ENCODE measurements at regions not wholly inside any gene's neighbourhood (a gene's known extent, or its start where the extent isn't known, plus 50 kb on each side); places are given as distances from the start of the nearest gene placed in this dataset.

DNA sequence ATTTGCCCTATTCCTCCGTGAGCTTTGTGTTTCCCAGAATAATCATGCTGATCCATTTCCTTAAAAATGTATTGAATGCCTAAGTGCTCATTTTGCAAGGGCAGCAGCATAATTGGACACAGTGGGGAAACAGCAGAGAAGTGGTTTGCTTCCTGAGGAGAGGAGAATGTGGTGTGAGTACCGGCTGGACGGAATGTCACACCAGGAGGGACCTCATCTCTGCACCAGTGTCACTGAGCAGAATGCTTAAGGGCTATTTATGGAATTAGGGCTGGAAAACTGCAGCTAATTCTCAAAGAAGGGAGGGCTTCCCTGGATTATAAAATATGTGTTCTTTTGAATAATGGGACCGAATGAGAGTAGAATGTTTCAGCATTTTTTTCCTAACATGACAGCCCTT lies 1100.6 kb upstream of the RBFOX1 start:
- no peaks in the 10 kb centered on the region for H3K27me3 Mint-ChIP-seq
- no peak overlapping the region for H3K4me3 Mint-ChIP-seq
- no peaks in the 10 kb centered on the region for H3K36me3 Mint-ChIP-seq (ENCODE audit: low read depth)
- peaks cover 30% of the 10 kb centered on the region for H3K9me3 Mint-ChIP-seq
- H3K27ac Mint-ChIP-seq: no peak overlapping the region
- DNase-seq: no peak
- ChIA-PET CTCF (no interaction called here), POLR2A (no interaction called here)
- no peaks in the 10 kb centered on the region for H3K4me1 Mint-ChIP-seq

DNA sequence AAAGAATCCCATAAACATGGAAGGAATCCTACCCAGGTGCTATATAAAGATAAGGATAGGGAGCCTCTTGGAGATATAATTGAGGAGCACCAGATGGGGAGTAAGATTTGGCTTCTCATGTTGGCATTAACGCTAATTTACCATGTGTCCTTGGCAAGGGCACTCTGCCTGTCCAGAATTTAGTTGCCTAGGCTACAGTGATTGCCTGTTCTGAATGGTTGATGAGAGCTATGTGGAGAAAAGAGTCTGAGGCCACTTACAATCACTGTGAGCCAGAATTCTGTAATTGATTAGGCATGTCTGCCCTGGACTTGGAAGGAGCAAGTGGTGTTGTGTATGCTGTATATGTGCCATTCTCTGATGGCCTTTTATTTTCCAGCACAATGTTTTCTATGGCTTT lies 1101.2 kb upstream of the RBFOX1 start:
- H3K9me3 Mint-ChIP-seq: peaks cover 29% of the 10 kb centered on the region
- no peaks in the 10 kb centered on the region for H3K36me3 Mint-ChIP-seq (ENCODE audit: low read depth)
- no peak overlapping the region for H3K4me3 Mint-ChIP-seq
- no peaks in the 10 kb centered on the region for H3K4me1 Mint-ChIP-seq
- no peak for DNase-seq
- ChIA-PET CTCF (no interaction called here), POLR2A (no interaction called here)
- no peak overlapping the region for H3K27ac Mint-ChIP-seq
- no peaks in the 10 kb centered on the region for H3K27me3 Mint-ChIP-seq

DNA sequence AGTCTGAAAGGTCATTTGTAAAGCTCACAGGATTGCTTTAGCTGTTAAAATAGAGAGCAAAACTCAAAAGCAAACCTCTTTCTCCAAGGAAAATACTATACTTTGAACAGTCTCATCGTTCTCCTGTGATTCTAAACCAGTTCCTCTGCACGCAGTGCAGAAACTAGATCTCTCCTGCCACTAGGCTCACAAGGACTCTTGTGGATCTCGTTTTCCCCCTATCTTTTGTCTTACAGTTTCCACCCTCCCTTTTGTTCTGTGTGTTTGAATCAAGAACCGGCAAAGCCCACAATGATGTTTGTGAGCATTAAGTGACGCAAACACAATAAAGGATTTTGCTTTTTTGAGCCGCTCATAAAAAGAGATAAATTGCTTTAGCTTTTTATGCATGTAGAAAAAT lies 1103.5 kb upstream of the RBFOX1 start:
- H3K36me3 Mint-ChIP-seq (ENCODE audit: low read depth): no peaks in the 10 kb centered on the region
- CTCF ChIA-PET: no interaction called here

DNA sequence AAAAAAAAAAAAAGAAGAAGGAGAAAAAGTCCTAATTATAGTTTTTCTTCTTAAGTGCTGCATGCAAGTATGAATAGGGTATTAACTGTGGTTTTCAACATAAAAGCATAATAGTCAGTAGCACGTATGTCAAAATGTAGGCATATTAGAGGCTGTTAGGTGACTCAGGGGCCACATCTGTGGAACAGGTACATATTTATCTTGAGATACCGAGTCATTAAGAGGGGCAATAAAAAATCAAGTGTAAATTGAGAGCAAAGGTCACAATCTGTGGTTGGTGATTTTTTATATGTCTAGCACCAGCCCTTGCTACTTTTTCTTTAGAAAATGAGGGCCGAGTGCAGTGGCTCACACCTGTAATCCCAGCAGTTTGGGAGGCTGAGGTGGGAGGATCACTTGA lies 1113.8 kb upstream of the RBFOX1 start:
- POLR2A ChIA-PET: no interaction called here
- no peak overlapping the region for H3K4me3 Mint-ChIP-seq
- H3K27me3 Mint-ChIP-seq: no peaks in the 10 kb centered on the region
- CTCF ChIA-PET: no interaction called here
- no peak for DNase-seq
- H3K36me3 Mint-ChIP-seq (ENCODE audit: low read depth): no peaks in the 10 kb centered on the region
- no peaks in the 10 kb centered on the region for H3K4me1 Mint-ChIP-seq
- H3K27ac Mint-ChIP-seq: no peak overlapping the region
- H3K9me3 Mint-ChIP-seq: peaks cover 8% of the 10 kb centered on the region

More for the DNA sequence above, 1103.5 kb upstream of the RBFOX1 start:
- H3K9me3 Mint-ChIP-seq: peaks cover 27% of the 10 kb centered on the region
- POLR2A ChIA-PET: no interaction called here
- no peak for DNase-seq
- H3K27ac Mint-ChIP-seq: no peak overlapping the region
- no peaks in the 10 kb centered on the region for H3K4me1 Mint-ChIP-seq
- no peak overlapping the region for H3K4me3 Mint-ChIP-seq
- H3K27me3 Mint-ChIP-seq: no peaks in the 10 kb centered on the region

DNA sequence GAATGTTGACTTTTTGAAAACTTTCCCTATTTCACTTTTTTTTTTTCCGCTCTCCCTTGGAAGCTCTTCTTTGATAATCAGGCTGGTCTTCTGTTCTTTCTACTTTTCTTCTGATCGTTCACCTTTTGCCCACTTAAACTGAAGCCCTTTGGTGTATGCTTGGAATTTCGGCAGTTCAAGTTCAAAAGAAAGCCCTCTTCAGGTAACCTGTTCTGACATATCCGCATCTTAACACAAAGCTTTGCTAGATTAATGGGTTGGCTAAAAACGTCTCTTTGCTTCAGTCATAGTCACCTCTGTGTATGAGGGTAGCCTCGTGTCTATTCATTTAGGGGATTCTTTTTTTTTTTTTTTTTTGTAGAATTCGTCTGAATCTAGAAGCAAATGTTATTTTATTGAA lies 1115.8 kb upstream of the RBFOX1 start:
- Mint-ChIP-seq H3K9me3 (peaks cover 5% of the 10 kb centered on the region), H3K36me3 (ENCODE audit: low read depth) (no peaks in the 10 kb centered on the region), H3K27me3 (no peaks in the 10 kb centered on the region), H3K27ac (no peak overlapping the region), H3K4me1 (no peaks in the 10 kb centered on the region), H3K4me3 (no peak overlapping the region)
- no peak for DNase-seq
- CTCF ChIA-PET: no interaction called here
- POLR2A ChIA-PET: no interaction called here

DNA sequence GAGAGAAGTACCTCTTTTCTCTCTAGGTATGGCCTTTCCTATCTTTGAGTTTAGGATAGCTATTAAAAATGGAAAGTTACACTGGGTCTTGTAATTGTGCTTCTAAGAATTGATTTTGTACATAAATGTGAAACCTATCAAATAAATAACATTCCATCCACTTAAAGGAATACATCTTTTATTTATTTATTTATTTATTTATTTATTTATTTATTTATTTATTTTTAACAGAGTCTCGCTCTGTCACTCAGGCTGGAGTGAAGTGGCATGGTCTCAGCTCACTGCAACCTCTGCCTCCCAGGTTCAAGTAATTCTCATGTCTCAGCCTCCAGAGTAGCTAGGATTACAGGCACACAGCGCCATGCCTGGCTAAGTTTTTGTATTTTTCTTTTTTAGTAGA lies 1114.0 kb upstream of the EEF2KMT start:
- H3K27ac Mint-ChIP-seq: no peak overlapping the region
- no peak for DNase-seq
- H3K36me3 Mint-ChIP-seq (ENCODE audit: low read depth): no peaks in the 10 kb centered on the region
- ChIA-PET POLR2A (no interaction called here), CTCF (no interaction called here)
- H3K9me3 Mint-ChIP-seq: peaks cover 12% of the 10 kb centered on the region
- no peak overlapping the region for H3K4me3 Mint-ChIP-seq
- no peaks in the 10 kb centered on the region for H3K27me3 Mint-ChIP-seq
- no peaks in the 10 kb centered on the region for H3K4me1 Mint-ChIP-seq

DNA sequence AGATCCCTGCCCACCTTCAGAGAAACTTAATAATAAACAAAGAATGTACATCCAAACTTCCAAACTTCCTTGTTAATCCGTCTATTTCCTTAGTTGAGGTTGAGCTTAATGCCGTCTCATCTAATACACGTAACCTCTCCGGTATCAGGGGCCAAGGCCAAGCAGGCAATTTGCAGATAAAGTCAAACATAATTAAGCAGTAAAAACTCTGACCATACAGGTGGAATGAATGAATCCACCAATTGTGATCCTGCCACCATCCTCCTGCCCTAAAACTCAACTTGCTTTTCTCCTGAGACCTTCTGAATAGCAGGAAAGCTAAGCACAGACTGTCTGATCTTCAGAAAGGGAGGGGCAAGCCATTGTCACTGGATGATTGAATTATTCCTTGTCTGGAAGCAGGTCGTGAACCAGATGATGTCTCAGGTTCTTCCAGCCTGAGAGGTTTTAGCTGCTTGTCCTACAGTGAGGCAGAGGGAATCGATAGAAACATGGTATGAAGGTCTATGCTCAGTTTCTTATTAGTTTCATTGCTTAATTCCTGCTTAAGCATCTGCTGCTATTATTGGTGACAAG lies 1111.8 kb upstream of the EEF2KMT start:
- no peaks in the 10 kb centered on the region for H3K4me1 Mint-ChIP-seq
- H3K27me3 Mint-ChIP-seq: no peaks in the 10 kb centered on the region

DNA sequence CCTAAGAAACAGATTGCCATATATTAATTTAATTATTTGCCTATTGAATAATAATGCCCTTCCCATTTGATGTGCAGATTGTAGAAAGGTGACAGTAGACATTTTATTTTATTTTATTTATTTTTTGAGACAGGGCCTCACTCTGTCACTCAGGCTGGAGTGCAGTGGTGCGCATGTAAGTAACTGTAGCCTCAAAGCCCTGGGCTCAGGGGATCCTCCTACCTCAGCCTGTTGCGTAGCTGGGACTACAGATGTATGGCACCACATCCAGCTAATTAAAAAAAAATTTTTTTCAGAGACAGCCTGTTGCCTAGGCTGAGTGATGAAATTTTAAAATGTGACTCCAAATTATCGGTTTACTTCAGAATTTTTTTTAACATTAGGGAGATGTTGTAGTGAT lies 1110.0 kb upstream of the EEF2KMT start:
- H3K27me3 Mint-ChIP-seq: no peaks in the 10 kb centered on the region
- no peak overlapping the region for H3K27ac Mint-ChIP-seq
- DNase-seq: no peak
- H3K9me3 Mint-ChIP-seq: peaks cover 16% of the 10 kb centered on the region
- ChIA-PET POLR2A (no interaction called here), CTCF (no interaction called here)
- no peak overlapping the region for H3K4me3 Mint-ChIP-seq
- H3K4me1 Mint-ChIP-seq: no peaks in the 10 kb centered on the region
- H3K36me3 Mint-ChIP-seq (ENCODE audit: low read depth): no peaks in the 10 kb centered on the region

More for the DNA sequence above, 1111.8 kb upstream of the EEF2KMT start:
- H3K27ac Mint-ChIP-seq: no peak overlapping the region
- CTCF ChIA-PET: interaction anchor here (0.7 kb wide), 1 partner anchor 175 kb away, joined by 4 read pairs; no protein-coding TSS in a partner anchor
- POLR2A ChIA-PET: no interaction called here
- H3K4me3 Mint-ChIP-seq: no peak overlapping the region
- no peak for DNase-seq
- H3K36me3 Mint-ChIP-seq (ENCODE audit: low read depth): no peaks in the 10 kb centered on the region
- peaks cover 15% of the 10 kb centered on the region for H3K9me3 Mint-ChIP-seq

DNA sequence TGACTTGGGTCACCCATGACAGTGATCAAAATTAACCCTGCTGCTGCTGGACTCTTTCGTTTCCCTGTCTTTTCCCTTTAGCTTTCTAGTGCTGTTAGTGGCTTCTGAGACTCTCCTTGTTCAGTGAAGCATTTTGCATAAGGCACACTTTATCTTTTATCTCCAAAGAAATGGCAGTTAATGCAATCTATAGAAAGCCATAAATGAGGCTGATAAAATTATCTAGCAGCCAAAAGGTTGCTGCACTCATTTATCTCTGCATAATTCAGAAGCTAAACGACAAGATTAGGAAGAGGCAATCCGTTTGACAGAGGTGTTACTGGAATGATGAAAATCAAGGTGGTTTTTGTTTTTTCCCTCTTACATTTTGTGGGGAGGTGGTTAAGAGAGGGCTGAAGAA lies 1109.5 kb upstream of the EEF2KMT start:
- Mint-ChIP-seq H3K4me1 (no peaks in the 10 kb centered on the region), H3K27ac (no peak overlapping the region), H3K36me3 (ENCODE audit: low read depth) (no peaks in the 10 kb centered on the region), H3K4me3 (no peak overlapping the region), H3K27me3 (no peaks in the 10 kb centered on the region), H3K9me3 (peaks cover 16% of the 10 kb centered on the region)
- CTCF ChIA-PET: no interaction called here
- POLR2A ChIA-PET: no interaction called here
- DNase-seq: no peak

DNA sequence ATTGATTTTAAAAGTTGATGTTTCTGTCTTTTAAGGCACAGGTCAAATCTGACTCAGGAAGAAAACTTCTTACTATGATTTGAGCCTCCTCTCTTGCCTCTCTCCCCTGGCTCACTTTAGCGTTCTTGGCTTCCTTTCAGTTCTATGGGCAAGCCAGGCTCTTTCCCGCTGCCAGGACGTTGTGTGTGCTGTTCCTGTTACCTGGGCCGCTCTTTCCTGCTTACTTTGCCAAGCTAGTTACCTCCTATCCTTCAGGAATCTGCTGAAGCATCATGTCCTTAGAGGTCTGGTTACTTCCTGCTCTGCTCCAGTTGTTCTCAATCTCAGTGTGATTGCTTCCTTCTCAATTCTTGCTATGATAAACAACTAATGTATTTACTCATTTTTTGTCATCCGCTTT lies 1108.5 kb upstream of the EEF2KMT start:
- H3K4me3 Mint-ChIP-seq: no peak overlapping the region
- H3K27ac Mint-ChIP-seq: no peak overlapping the region
- H3K27me3 Mint-ChIP-seq: no peaks in the 10 kb centered on the region
- no peak for DNase-seq
- H3K9me3 Mint-ChIP-seq: peaks cover 16% of the 10 kb centered on the region
- H3K36me3 Mint-ChIP-seq (ENCODE audit: low read depth): no peaks in the 10 kb centered on the region
- CTCF ChIA-PET: no interaction called here
- POLR2A ChIA-PET: no interaction called here
- no peaks in the 10 kb centered on the region for H3K4me1 Mint-ChIP-seq

DNA sequence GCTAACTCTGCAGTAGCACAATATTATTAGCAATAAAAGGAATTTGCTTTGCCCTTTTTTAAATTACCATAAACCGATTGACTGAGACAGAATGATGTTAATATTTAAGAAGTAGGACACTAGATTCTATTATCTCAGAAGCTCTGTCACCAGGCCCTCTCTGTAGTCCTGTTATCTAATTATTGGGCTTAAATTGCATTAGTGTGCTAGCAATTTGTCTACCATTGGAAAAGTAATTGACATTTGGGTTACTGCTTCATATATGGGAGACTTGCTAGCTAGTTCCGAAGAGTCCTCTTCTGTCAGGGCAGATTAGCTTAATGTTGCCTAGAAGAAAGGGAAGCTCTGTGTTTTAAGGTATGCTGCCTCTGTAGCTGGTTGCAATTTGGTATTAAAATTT lies 1107.3 kb upstream of the EEF2KMT start:
- no peak overlapping the region for H3K27ac Mint-ChIP-seq
- POLR2A ChIA-PET: no interaction called here

DNA sequence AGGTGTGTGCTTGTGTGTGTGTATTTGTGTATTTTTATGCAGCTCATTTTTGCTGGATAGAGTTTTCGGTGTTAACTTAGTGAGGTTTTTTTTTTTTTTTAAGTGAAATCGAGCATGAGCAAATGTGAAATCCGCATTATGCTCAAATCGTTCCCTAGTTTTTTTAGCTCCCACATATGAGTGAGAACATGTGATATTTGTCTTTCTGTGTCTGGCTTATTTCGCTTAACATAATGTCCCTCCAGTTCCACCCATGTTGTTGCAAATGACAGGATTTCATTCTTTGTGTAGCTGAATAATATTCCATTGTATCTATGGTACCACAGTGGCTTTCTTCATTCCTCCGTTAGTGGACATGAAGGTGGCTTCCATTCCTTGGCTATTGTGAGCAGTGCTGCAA lies 1103.3 kb upstream of the EEF2KMT start:
- no peak for DNase-seq
- H3K4me1 Mint-ChIP-seq: no peaks in the 10 kb centered on the region
- H3K9me3 Mint-ChIP-seq: peaks cover 9% of the 10 kb centered on the region
- H3K36me3 Mint-ChIP-seq (ENCODE audit: low read depth): no peaks in the 10 kb centered on the region
- no peaks in the 10 kb centered on the region for H3K27me3 Mint-ChIP-seq
- ChIA-PET CTCF (no interaction called here), POLR2A (no interaction called here)
- H3K4me3 Mint-ChIP-seq: no peak overlapping the region
- H3K27ac Mint-ChIP-seq: no peak overlapping the region

More for the DNA sequence above, 1107.3 kb upstream of the EEF2KMT start:
- CTCF ChIA-PET: no interaction called here
- no peak for DNase-seq
- Mint-ChIP-seq H3K4me3 (no peak overlapping the region), H3K36me3 (ENCODE audit: low read depth) (no peaks in the 10 kb centered on the region), H3K9me3 (peaks cover 14% of the 10 kb centered on the region), H3K27me3 (no peaks in the 10 kb centered on the region), H3K4me1 (no peaks in the 10 kb centered on the region)

DNA sequence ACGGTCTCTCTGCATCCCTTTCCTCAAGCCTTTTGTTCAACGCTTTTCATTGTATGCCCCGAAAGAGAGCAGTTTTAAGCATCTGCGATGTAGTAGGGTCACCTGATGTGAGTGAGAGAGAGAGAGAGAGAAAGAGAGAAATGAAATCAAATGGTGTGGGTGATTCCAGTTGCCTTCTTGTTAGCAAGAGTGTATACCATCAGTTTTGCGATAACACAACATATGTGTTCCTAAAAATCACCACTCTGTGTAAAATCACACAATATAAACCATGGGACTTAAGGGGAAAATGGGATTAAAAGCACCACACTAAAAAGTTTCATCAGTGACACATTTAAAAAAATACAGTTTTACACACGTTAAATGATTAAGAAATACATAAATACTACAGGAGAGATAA lies 1102.7 kb upstream of the EEF2KMT start:
- Mint-ChIP-seq H3K9me3 (peaks cover 11% of the 10 kb centered on the region), H3K4me1 (no peaks in the 10 kb centered on the region), H3K36me3 (ENCODE audit: low read depth) (no peaks in the 10 kb centered on the region), H3K27me3 (no peaks in the 10 kb centered on the region), H3K4me3 (no peak overlapping the region), H3K27ac (no peak overlapping the region)
- POLR2A ChIA-PET: no interaction called here
- CTCF ChIA-PET: no interaction called here
- DNase-seq: no peak

DNA sequence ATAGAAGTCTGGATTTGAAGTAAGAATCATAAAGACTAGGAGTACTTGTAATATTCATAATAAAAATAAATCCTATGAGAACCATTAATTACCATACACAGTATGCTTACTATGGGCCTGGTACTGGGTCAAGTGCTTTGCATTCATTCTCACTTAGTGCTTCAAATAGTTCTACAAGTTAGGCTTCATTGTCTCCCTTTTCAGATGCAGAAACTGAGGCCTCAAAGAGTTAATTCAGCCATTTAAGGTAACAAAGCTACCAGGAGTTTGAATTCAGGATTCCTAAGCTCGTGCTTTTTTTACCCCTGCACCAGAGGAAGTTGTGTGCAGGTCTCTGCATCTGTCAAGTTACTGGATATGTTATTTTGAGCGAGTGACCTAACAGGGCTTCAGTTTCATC lies 1098.4 kb upstream of the EEF2KMT start:
- Mint-ChIP-seq H3K36me3 (ENCODE audit: low read depth) (no peaks in the 10 kb centered on the region), H3K9me3 (peaks cover 22% of the 10 kb centered on the region), H3K4me1 (no peaks in the 10 kb centered on the region), H3K4me3 (no peak overlapping the region), H3K27me3 (no peaks in the 10 kb centered on the region), H3K27ac (no peak overlapping the region)
- no peak for DNase-seq
- CTCF ChIA-PET: no interaction called here
- POLR2A ChIA-PET: no interaction called here

DNA sequence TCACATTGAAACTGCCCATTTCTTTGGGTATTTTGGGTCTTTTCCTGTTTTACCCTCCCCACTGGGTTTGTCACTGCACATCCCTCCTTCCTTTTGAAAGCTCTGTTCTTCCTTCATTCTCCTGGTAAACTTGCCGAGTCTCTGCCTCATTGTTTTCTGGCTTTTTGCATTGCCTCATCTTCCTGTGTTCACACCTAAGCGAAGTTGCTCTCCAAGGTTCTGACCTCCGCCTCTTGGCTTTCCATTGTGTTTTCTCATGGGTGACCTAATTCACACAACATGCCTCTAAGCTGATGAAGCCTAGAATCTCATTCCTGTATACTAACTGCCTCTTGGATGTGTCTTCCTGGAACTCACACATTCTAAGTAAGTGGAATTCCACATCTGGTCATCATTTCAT lies 1096.1 kb upstream of the EEF2KMT start:
- DNase-seq: no peak
- no peak overlapping the region for H3K27ac Mint-ChIP-seq
- ChIA-PET POLR2A (no interaction called here), CTCF (no interaction called here)
- peaks cover 22% of the 10 kb centered on the region for H3K9me3 Mint-ChIP-seq
- no peaks in the 10 kb centered on the region for H3K36me3 Mint-ChIP-seq (ENCODE audit: low read depth)
- no peak overlapping the region for H3K4me3 Mint-ChIP-seq
- no peaks in the 10 kb centered on the region for H3K4me1 Mint-ChIP-seq
- H3K27me3 Mint-ChIP-seq: no peaks in the 10 kb centered on the region
